HG03439 (cell line): ENCODE measurements at regions not wholly inside any gene's neighbourhood (a gene's known extent, or its start where the extent isn't known, plus 50 kb on each side); places are given as distances from the start of the nearest gene placed in this dataset.
"Not testable (repeated sequence)": the region's sequence is repeated elsewhere in the genome, so short reads cannot be mapped to it uniquely, and the experiment has no call there.

Source experiments
- ATAC-seq: cut with Tn5 transposase; IDR thresholded peaks from one replicate; pipeline ENCODE4 v1.9.1; 2021; ENCODE audit warnings: mild to moderate bottlenecking, moderate library complexity; ENCODE audit not compliant: unreplicated experiment

GRCh38 chr7:65317372-65317771 lies 56.3 kb upstream of the ZNF92 start:
- ATAC-seq: no peak

GRCh38 chr7:65310761-65311160 lies 62.9 kb upstream of the ZNF92 start:
- no peak for ATAC-seq

- no peak for ATAC-seq
These were observed 65.4 kb upstream of the ZNF92 start for GRCh38 chr7:65308300-65308678.

- no peak for ATAC-seq
These were observed 65.9 kb upstream of the ZNF92 start for GRCh38 chr7:65307651-65308299.

- no peak for ATAC-seq
These were observed 69.5 kb upstream of the ZNF92 start for GRCh38 chr7:65304175-65304574.

GRCh38 chr7:65302883-65303282 lies 70.8 kb upstream of the ZNF92 start:
- ATAC-seq: no peak

- no peak for ATAC-seq
These were observed 72.6 kb upstream of the ZNF92 start for GRCh38 chr7:65301007-65301406.

GRCh38 chr7:65295409-65295808 lies 78.2 kb upstream of the ZNF92 start:
- ATAC-seq: no peak

- not testable (repeated sequence) for ATAC-seq
These were observed 83.3 kb upstream of the ZNF92 start for GRCh38 chr7:65290340-65290739.

- no peak for ATAC-seq
These were observed 86.6 kb upstream of the ZNF92 start for GRCh38 chr7:65287023-65287422.

GRCh38 chr7:65285906-65286864 lies 87.5 kb upstream of the ZNF92 start:
- no peak for ATAC-seq

- ATAC-seq: not testable (repeated sequence)
These were observed 88.4 kb upstream of the ZNF92 start for GRCh38 chr7:65285241-65285640.

- no peak for ATAC-seq
These were observed 93.9 kb upstream of the ZNF92 start for GRCh38 chr7:65279795-65280194.

- ATAC-seq: no peak
These were observed 96.8 kb upstream of the ZNF92 start for GRCh38 chr7:65276822-65277221.

- ATAC-seq: not testable (repeated sequence)
These were observed 102.2 kb upstream of the ZNF92 start for GRCh38 chr7:65271502-65271901.

GRCh38 chr7:65269150-65269856 lies 104.4 kb upstream of the ZNF92 start:
- ATAC-seq: no peak

GRCh38 chr7:65268782-65269149 lies 104.9 kb upstream of the ZNF92 start:
- no peak for ATAC-seq

GRCh38 chr7:65265933-65266519 lies 107.6 kb upstream of the ZNF92 start:
- no peak for ATAC-seq

- no peak for ATAC-seq
These were observed 109.4 kb upstream of the ZNF92 start for GRCh38 chr7:65264258-65264657.

- ATAC-seq: not testable (repeated sequence)
These were observed 113.0 kb upstream of the ZNF92 start for GRCh38 chr7:65260673-65261072.

GRCh38 chr7:65259864-65260525 lies 113.7 kb upstream of the ZNF92 start:
- ATAC-seq: not testable (repeated sequence)
